Cardiac fibroblast (primary cell): ENCODE measurements at regions not wholly inside any gene's neighbourhood (a gene's known extent, or its start where the extent isn't known, plus 50 kb on each side); places are given as distances from the start of the nearest gene placed in this dataset.

Experiments
- DNase-seq, 2 donors: peaks; one replicate each; pipeline versions ENCODE4 v3.0.0 to v3.0.0-alpha.2; 2010; ENCODE audit warnings: low read depth in 2 of 2
- H3K4me3 ChIP-seq, 2 donors: replicated peaks in 1 of 2; 1 replicate in 1 of 2; 2 replicates in 1 of 2; pipeline ENCODE4 v1.5.1; 2011; ENCODE audit warnings: low read depth in 2 of 2, low read length in 2 of 2, mild to moderate bottlenecking in 2 of 2, moderate library complexity in 1 of 2
- CTCF ChIP-seq: IDR thresholded peaks from one replicate; pipeline ENCODE4 v1.5.1; 2011; ENCODE audit warnings: low read depth, mild to moderate bottlenecking, low read length, inconsistent platforms

GRCh38 chr6:148677594-148678476 is 69.0 kb upstream of the UST start:
- TF ChIP-seq CTCF, result no peak
- no peak for DNase-seq
- H3K4me3 ChIP-seq, result no peak overlapping the region

- no peak for DNase-seq
- no peak for TF ChIP-seq CTCF
- H3K4me3 ChIP-seq, result no peak overlapping the region
Observed at GRCh38 chr6:148678682-148679081, 68.1 kb upstream of the UST start.

- H3K4me3 ChIP-seq, result no peak overlapping the region
- no peak for TF ChIP-seq CTCF
- DNase-seq, result peak in 1 of 2 donors; percentile 25
Observed at GRCh38 chr6:148681666-148682065, 65.2 kb upstream of the UST start.

GRCh38 chr6:148682252-148682651 is 64.6 kb upstream of the UST start:
- no peak for TF ChIP-seq CTCF
- no peak overlapping the region for H3K4me3 ChIP-seq
- DNase-seq, result no peak

- H3K4me3 ChIP-seq, result no peak overlapping the region
- no peak for TF ChIP-seq CTCF
Observed at GRCh38 chr6:148682990-148683389, 63.8 kb upstream of the UST start.

GRCh38 chr6:148689168-148689567 is 57.7 kb upstream of the UST start:
- TF ChIP-seq CTCF, result no peak

More at GRCh38 chr6:148682990-148683389, 63.8 kb upstream of the UST start:
- no peak for DNase-seq

More at GRCh38 chr6:148689168-148689567, 57.7 kb upstream of the UST start:
- DNase-seq, result peak in 1 of 2 donors; percentile 48
- H3K4me3 ChIP-seq, result no peak overlapping the region
